Activated T-cell treated with anti-CD3 and anti-CD28 coated beads, Interleukin-2, amount 50 U/mL, for 24 hours (primary cell): ENCODE measurements at regions not wholly inside any gene's neighbourhood (a gene's known extent, or its start where the extent isn't known, plus 50 kb on each side); places are given as distances from the start of the nearest gene placed in this dataset.
"Not testable (repeated sequence)": the region's sequence is repeated elsewhere in the genome, so short reads cannot be mapped to it uniquely, and the experiment has no call there.

Experiments
- DNase-seq: peaks from one replicate; pipeline ENCODE4 v3.0.0-alpha.2; 2020
- H3K27ac Mint-ChIP-seq: 2 replicates; pipeline ENCODE4 v1.8.0; 2020; ENCODE audit warnings: mild to moderate bottlenecking, mixed read lengths
- H3K27me3 Mint-ChIP-seq: 2 replicates; pipeline ENCODE4 v1.8.0; 2020; ENCODE audit warnings: mixed read lengths
- H3K36me3 Mint-ChIP-seq: 2 replicates; pipeline ENCODE4 v1.8.0; 2020; ENCODE audit warnings: low read depth, mixed read lengths
- H3K4me1 Mint-ChIP-seq: 2 replicates; pipeline ENCODE4 v1.8.0; 2020; ENCODE audit warnings: low read depth, mixed read lengths
- H3K4me3 Mint-ChIP-seq: 2 replicates; pipeline ENCODE4 v1.8.0; 2020; ENCODE audit warnings: mild to moderate bottlenecking, moderate library complexity, mixed read lengths
- H3K9me3 Mint-ChIP-seq: 2 replicates; pipeline ENCODE4 v1.8.0; 2020; ENCODE audit warnings: mixed read lengths

- H3K36me3 Mint-ChIP-seq, H3K27me3 Mint-ChIP-seq, H3K4me1 Mint-ChIP-seq, H3K9me3 Mint-ChIP-seq, H3K27ac Mint-ChIP-seq, DNase-seq, H3K4me3 Mint-ChIP-seq: not testable (repeated sequence)
Measured at GRCh38 chr15:22631789-22632188, 154.7 kb upstream of the NIPA1 start.

GRCh38 chr15:22639983-22640382 is 146.5 kb upstream of the NIPA1 start:
- not testable (repeated sequence) for H3K27ac Mint-ChIP-seq

GRCh38 chr15:22649458-22649857 is 137.0 kb upstream of the NIPA1 start:
- not testable (repeated sequence) for H3K27me3 Mint-ChIP-seq, H3K9me3 Mint-ChIP-seq, H3K36me3 Mint-ChIP-seq, H3K4me1 Mint-ChIP-seq, DNase-seq, H3K27ac Mint-ChIP-seq, H3K4me3 Mint-ChIP-seq

More at GRCh38 chr15:22639983-22640382, 146.5 kb upstream of the NIPA1 start:
- not testable (repeated sequence) for H3K9me3 Mint-ChIP-seq, H3K36me3 Mint-ChIP-seq, H3K4me1 Mint-ChIP-seq, DNase-seq, H3K4me3 Mint-ChIP-seq
- peaks cover 25% of the 10 kb centered on the region for H3K27me3 Mint-ChIP-seq

- DNase-seq, H3K36me3 Mint-ChIP-seq, H3K27ac Mint-ChIP-seq, H3K4me3 Mint-ChIP-seq, H3K27me3 Mint-ChIP-seq, H3K9me3 Mint-ChIP-seq, H3K4me1 Mint-ChIP-seq: not testable (repeated sequence)
Measured at GRCh38 chr15:22651179-22651578, 135.3 kb upstream of the NIPA1 start.

GRCh38 chr15:22664294-22665058 is 122.0 kb upstream of the NIPA1 start:
- Mint-ChIP-seq H3K4me3 (peak overlapping the region; percentile 65), H3K4me1 (peaks cover 16% of the 10 kb centered on the region), H3K27ac (peak overlapping the region; percentile 88)
- not testable (repeated sequence) for H3K36me3 Mint-ChIP-seq, H3K27me3 Mint-ChIP-seq, H3K9me3 Mint-ChIP-seq
- peak; percentile 58 for DNase-seq

GRCh38 chr15:22665059-22665702 is 121.3 kb upstream of the NIPA1 start:
- not testable (repeated sequence) for H3K27me3 Mint-ChIP-seq, H3K36me3 Mint-ChIP-seq, H3K9me3 Mint-ChIP-seq
- Mint-ChIP-seq H3K4me3 (peak overlapping the region; percentile 62), H3K27ac (peak overlapping the region; percentile 88), H3K4me1 (peaks cover 16% of the 10 kb centered on the region)
- peak; percentile 53 for DNase-seq

- H3K9me3 Mint-ChIP-seq: not testable (repeated sequence)
- H3K4me1 Mint-ChIP-seq: peaks cover 16% of the 10 kb centered on the region
- H3K27ac Mint-ChIP-seq: peak overlapping the region; percentile 88
Measured at GRCh38 chr15:22665711-22666110, 120.7 kb upstream of the NIPA1 start.

GRCh38 chr15:22684786-22685185 is 101.7 kb upstream of the NIPA1 start:
- not testable (repeated sequence) for H3K4me1 Mint-ChIP-seq, H3K4me3 Mint-ChIP-seq, DNase-seq, H3K27ac Mint-ChIP-seq, H3K9me3 Mint-ChIP-seq, H3K27me3 Mint-ChIP-seq
- peaks cover 15% of the 10 kb centered on the region for H3K36me3 Mint-ChIP-seq

More at GRCh38 chr15:22665711-22666110, 120.7 kb upstream of the NIPA1 start:
- H3K4me3 Mint-ChIP-seq: peak overlapping the region; percentile 62
- not testable (repeated sequence) for DNase-seq, H3K27me3 Mint-ChIP-seq, H3K36me3 Mint-ChIP-seq

GRCh38 chr15:22699881-22700280 is 86.6 kb upstream of the NIPA1 start:
- H3K9me3 Mint-ChIP-seq, H3K4me3 Mint-ChIP-seq, H3K27ac Mint-ChIP-seq, H3K27me3 Mint-ChIP-seq, H3K36me3 Mint-ChIP-seq, H3K4me1 Mint-ChIP-seq, DNase-seq: not testable (repeated sequence)

GRCh38 chr15:22710831-22711341 is 75.6 kb upstream of the NIPA1 start:
- H3K4me1 Mint-ChIP-seq, DNase-seq, H3K4me3 Mint-ChIP-seq, H3K9me3 Mint-ChIP-seq, H3K36me3 Mint-ChIP-seq, H3K27ac Mint-ChIP-seq: not testable (repeated sequence)
- H3K27me3 Mint-ChIP-seq: peaks cover 25% of the 10 kb centered on the region

GRCh38 chr15:22713933-22714332 is 72.5 kb upstream of the NIPA1 start:
- H3K27me3 Mint-ChIP-seq: peaks cover 42% of the 10 kb centered on the region
- not testable (repeated sequence) for DNase-seq, H3K36me3 Mint-ChIP-seq, H3K4me3 Mint-ChIP-seq, H3K4me1 Mint-ChIP-seq, H3K27ac Mint-ChIP-seq, H3K9me3 Mint-ChIP-seq

GRCh38 chr15:22714358-22715132 is 71.9 kb upstream of the NIPA1 start:
- not testable (repeated sequence) for H3K4me3 Mint-ChIP-seq, H3K4me1 Mint-ChIP-seq, H3K36me3 Mint-ChIP-seq, H3K9me3 Mint-ChIP-seq, H3K27ac Mint-ChIP-seq
- H3K27me3 Mint-ChIP-seq: peaks cover 42% of the 10 kb centered on the region
- DNase-seq: peak; percentile 41

- H3K36me3 Mint-ChIP-seq, H3K4me1 Mint-ChIP-seq, H3K27ac Mint-ChIP-seq, DNase-seq, H3K9me3 Mint-ChIP-seq, H3K4me3 Mint-ChIP-seq: not testable (repeated sequence)
- peaks cover 44% of the 10 kb centered on the region for H3K27me3 Mint-ChIP-seq
Measured at GRCh38 chr15:22715133-22715845, 71.2 kb upstream of the NIPA1 start.

GRCh38 chr15:22719980-22720379 is 66.5 kb upstream of the NIPA1 start:
- not testable (repeated sequence) for DNase-seq, H3K27ac Mint-ChIP-seq, H3K4me1 Mint-ChIP-seq, H3K4me3 Mint-ChIP-seq, H3K36me3 Mint-ChIP-seq, H3K9me3 Mint-ChIP-seq
- peaks cover 33% of the 10 kb centered on the region for H3K27me3 Mint-ChIP-seq
